Activated naive CD8-positive, alpha-beta T cell (primary cell): ENCODE measurements at regions not wholly inside any gene's neighbourhood (a gene's known extent, or its start where the extent isn't known, plus 50 kb on each side); places are given as distances from the start of the nearest gene placed in this dataset.
"Not testable (repeated sequence)": the region's sequence is repeated elsewhere in the genome, so short reads cannot be mapped to it uniquely, and the experiment has no call there.

Source experiments
- H3K27ac Mint-ChIP-seq: one replicate; pipeline ENCODE4 v1.8.0; 2021; ENCODE audit warnings: mixed read lengths
- H3K27me3 Mint-ChIP-seq: one replicate; pipeline ENCODE4 v1.8.0; 2021; ENCODE audit warnings: mixed read lengths
- H3K36me3 Mint-ChIP-seq: one replicate; pipeline ENCODE4 v1.8.0; 2021; ENCODE audit warnings: mixed read lengths
- H3K4me1 Mint-ChIP-seq: one replicate; pipeline ENCODE4 v1.8.0; 2021; ENCODE audit warnings: low read depth, mixed read lengths
- H3K4me3 Mint-ChIP-seq: one replicate; pipeline ENCODE4 v1.8.0; 2021; ENCODE audit warnings: mild to moderate bottlenecking, mixed read lengths
- H3K9me3 Mint-ChIP-seq: one replicate; pipeline ENCODE4 v1.8.0; 2021; ENCODE audit warnings: low read depth, mixed read lengths

- no peaks in the 10 kb centered on the region for H3K27me3 Mint-ChIP-seq
- no peaks in the 10 kb centered on the region for H3K4me1 Mint-ChIP-seq
- H3K36me3 Mint-ChIP-seq, result no peaks in the 10 kb centered on the region
- H3K4me3 Mint-ChIP-seq, result no peak overlapping the region
- H3K27ac Mint-ChIP-seq, result no peak overlapping the region
- H3K9me3 Mint-ChIP-seq, result no peaks in the 10 kb centered on the region
Observed at GRCh38 chr3:21991061-21991460, 240.1 kb upstream of the ZNF385D start.

GRCh38 chr3:21995079-21995607, 244.1 kb upstream of the ZNF385D start:
- no peak overlapping the region for H3K27ac Mint-ChIP-seq
- no peaks in the 10 kb centered on the region for H3K9me3 Mint-ChIP-seq
- no peaks in the 10 kb centered on the region for H3K4me1 Mint-ChIP-seq
- no peak overlapping the region for H3K4me3 Mint-ChIP-seq
- no peaks in the 10 kb centered on the region for H3K36me3 Mint-ChIP-seq
- no peaks in the 10 kb centered on the region for H3K27me3 Mint-ChIP-seq

GRCh38 chr3:22007368-22007767, 256.4 kb upstream of the ZNF385D start:
- peaks cover 12% of the 10 kb centered on the region for H3K9me3 Mint-ChIP-seq
- no peaks in the 10 kb centered on the region for H3K4me1 Mint-ChIP-seq
- no peaks in the 10 kb centered on the region for H3K27me3 Mint-ChIP-seq
- H3K4me3 Mint-ChIP-seq, result no peak overlapping the region
- no peak overlapping the region for H3K27ac Mint-ChIP-seq
- H3K36me3 Mint-ChIP-seq, result no peaks in the 10 kb centered on the region

GRCh38 chr3:22010997-22011396, 260.0 kb upstream of the ZNF385D start:
- no peaks in the 10 kb centered on the region for H3K27me3 Mint-ChIP-seq
- no peak overlapping the region for H3K27ac Mint-ChIP-seq
- no peak overlapping the region for H3K4me3 Mint-ChIP-seq
- no peaks in the 10 kb centered on the region for H3K4me1 Mint-ChIP-seq
- H3K9me3 Mint-ChIP-seq, result peaks cover 6% of the 10 kb centered on the region
- H3K36me3 Mint-ChIP-seq, result no peaks in the 10 kb centered on the region

GRCh38 chr3:22012471-22012870, 261.5 kb upstream of the ZNF385D start:
- Mint-ChIP-seq H3K36me3 (no peaks in the 10 kb centered on the region), H3K27me3 (no peaks in the 10 kb centered on the region), H3K4me1 (no peaks in the 10 kb centered on the region), H3K27ac (no peak overlapping the region), H3K9me3 (peaks cover 6% of the 10 kb centered on the region), H3K4me3 (no peak overlapping the region)

- no peaks in the 10 kb centered on the region for H3K4me1 Mint-ChIP-seq
- H3K27ac Mint-ChIP-seq, result no peak overlapping the region
- H3K27me3 Mint-ChIP-seq, result no peaks in the 10 kb centered on the region
- no peak overlapping the region for H3K4me3 Mint-ChIP-seq
- no peaks in the 10 kb centered on the region for H3K36me3 Mint-ChIP-seq
- peaks cover 5% of the 10 kb centered on the region for H3K9me3 Mint-ChIP-seq
Observed at GRCh38 chr3:22013641-22014040, 262.6 kb upstream of the ZNF385D start.

- no peaks in the 10 kb centered on the region for H3K36me3 Mint-ChIP-seq
- no peak overlapping the region for H3K4me3 Mint-ChIP-seq
- no peaks in the 10 kb centered on the region for H3K4me1 Mint-ChIP-seq
- H3K27me3 Mint-ChIP-seq, result no peaks in the 10 kb centered on the region
- H3K27ac Mint-ChIP-seq, result no peak overlapping the region
- H3K9me3 Mint-ChIP-seq, result peaks cover 2% of the 10 kb centered on the region
Observed at GRCh38 chr3:22016197-22016596, 265.2 kb upstream of the ZNF385D start.

GRCh38 chr3:22024638-22025037, 273.6 kb upstream of the ZNF385D start:
- not testable (repeated sequence) for H3K9me3 Mint-ChIP-seq, H3K36me3 Mint-ChIP-seq, H3K4me3 Mint-ChIP-seq, H3K27ac Mint-ChIP-seq, H3K27me3 Mint-ChIP-seq, H3K4me1 Mint-ChIP-seq

- Mint-ChIP-seq H3K27me3 (no peaks in the 10 kb centered on the region), H3K36me3 (no peaks in the 10 kb centered on the region), H3K4me3 (no peak overlapping the region), H3K4me1 (no peaks in the 10 kb centered on the region), H3K9me3 (peaks cover 5% of the 10 kb centered on the region), H3K27ac (no peak overlapping the region)
Observed at GRCh38 chr3:22029480-22029879, 278.5 kb upstream of the ZNF385D start.

GRCh38 chr3:22039161-22039560, 288.2 kb upstream of the ZNF385D start:
- Mint-ChIP-seq H3K27ac (no peak overlapping the region), H3K4me1 (no peaks in the 10 kb centered on the region), H3K27me3 (no peaks in the 10 kb centered on the region), H3K36me3 (no peaks in the 10 kb centered on the region), H3K4me3 (no peak overlapping the region), H3K9me3 (peaks cover 15% of the 10 kb centered on the region)

GRCh38 chr3:22040150-22040549, 289.1 kb upstream of the ZNF385D start:
- Mint-ChIP-seq H3K36me3 (no peaks in the 10 kb centered on the region), H3K27ac (no peak overlapping the region), H3K9me3 (peaks cover 15% of the 10 kb centered on the region), H3K4me1 (no peaks in the 10 kb centered on the region), H3K27me3 (no peaks in the 10 kb centered on the region), H3K4me3 (no peak overlapping the region)

- Mint-ChIP-seq H3K4me3 (no peak overlapping the region), H3K4me1 (no peaks in the 10 kb centered on the region), H3K9me3 (peaks cover 7% of the 10 kb centered on the region), H3K36me3 (no peaks in the 10 kb centered on the region), H3K27me3 (no peaks in the 10 kb centered on the region), H3K27ac (no peak overlapping the region)
Observed at GRCh38 chr3:22045882-22046281, 294.9 kb upstream of the ZNF385D start.

- Mint-ChIP-seq H3K27me3 (no peaks in the 10 kb centered on the region), H3K4me3 (no peak overlapping the region), H3K9me3 (no peaks in the 10 kb centered on the region), H3K27ac (no peak overlapping the region), H3K4me1 (no peaks in the 10 kb centered on the region), H3K36me3 (no peaks in the 10 kb centered on the region)
Observed at GRCh38 chr3:22063500-22063899, 312.5 kb upstream of the ZNF385D start.

- Mint-ChIP-seq H3K4me1 (no peaks in the 10 kb centered on the region), H3K27me3 (no peaks in the 10 kb centered on the region), H3K36me3 (no peaks in the 10 kb centered on the region), H3K4me3 (no peak overlapping the region), H3K9me3 (no peaks in the 10 kb centered on the region), H3K27ac (no peak overlapping the region)
Observed at GRCh38 chr3:22068619-22069018, 317.6 kb upstream of the ZNF385D start.

- no peaks in the 10 kb centered on the region for H3K27me3 Mint-ChIP-seq
- H3K4me3 Mint-ChIP-seq, result no peak overlapping the region
- no peak overlapping the region for H3K27ac Mint-ChIP-seq
- no peaks in the 10 kb centered on the region for H3K4me1 Mint-ChIP-seq
- no peaks in the 10 kb centered on the region for H3K36me3 Mint-ChIP-seq
- H3K9me3 Mint-ChIP-seq, result no peaks in the 10 kb centered on the region
Observed at GRCh38 chr3:22088204-22088603, 337.2 kb upstream of the ZNF385D start.

GRCh38 chr3:22089284-22089683, 338.3 kb upstream of the ZNF385D start:
- H3K36me3 Mint-ChIP-seq, result no peaks in the 10 kb centered on the region
- H3K4me1 Mint-ChIP-seq, result no peaks in the 10 kb centered on the region
- H3K9me3 Mint-ChIP-seq, result no peaks in the 10 kb centered on the region
- H3K27ac Mint-ChIP-seq, result no peak overlapping the region
- H3K27me3 Mint-ChIP-seq, result no peaks in the 10 kb centered on the region
- H3K4me3 Mint-ChIP-seq, result no peak overlapping the region
